GM19372 (cell line): ENCODE measurements at regions not wholly inside any gene's neighbourhood (a gene's known extent, or its start where the extent isn't known, plus 50 kb on each side); places are given as distances from the start of the nearest gene placed in this dataset.

ENCODE experiments used
- ATAC-seq: cut with Tn5 transposase; IDR thresholded peaks from one replicate; pipeline ENCODE4 v1.9.1; 2021; ENCODE audit warnings: mild to moderate bottlenecking, low read depth, moderate library complexity; ENCODE audit not compliant: unreplicated experiment

- ATAC-seq, result no peak
These were observed 233.3 kb upstream of the EGLN3 start for GRCh38 chr14:34184126-34184525.

GRCh38 chr14:34183478-34183877 is 232.6 kb upstream of the EGLN3 start:
- no peak for ATAC-seq

GRCh38 chr14:34181338-34181737 is 230.5 kb upstream of the EGLN3 start:
- no peak for ATAC-seq

- ATAC-seq, result no peak
These were observed 230.0 kb upstream of the EGLN3 start for GRCh38 chr14:34180869-34181268.

GRCh38 chr14:34180434-34180833 is 229.6 kb upstream of the EGLN3 start:
- ATAC-seq, result no peak

GRCh38 chr14:34179727-34180126 is 228.9 kb upstream of the EGLN3 start:
- ATAC-seq, result no peak

- ATAC-seq, result no peak
These were observed 226.6 kb upstream of the EGLN3 start for GRCh38 chr14:34177466-34177865.

GRCh38 chr14:34175574-34175973 is 224.7 kb upstream of the EGLN3 start:
- ATAC-seq, result no peak

GRCh38 chr14:34174973-34175372 is 224.1 kb upstream of the EGLN3 start:
- ATAC-seq, result no peak

- no peak for ATAC-seq
These were observed 223.0 kb upstream of the EGLN3 start for GRCh38 chr14:34173916-34174315.

- no peak for ATAC-seq
These were observed 221.9 kb upstream of the EGLN3 start for GRCh38 chr14:34172550-34173368.

GRCh38 chr14:34172173-34172451 is 221.2 kb upstream of the EGLN3 start:
- ATAC-seq, result no peak

- ATAC-seq, result no peak
These were observed 220.7 kb upstream of the EGLN3 start for GRCh38 chr14:34171431-34172172.

GRCh38 chr14:34170882-34171281 is 220.0 kb upstream of the EGLN3 start:
- ATAC-seq, result no peak

GRCh38 chr14:34169561-34169960 is 218.7 kb upstream of the EGLN3 start:
- no peak for ATAC-seq

- no peak for ATAC-seq
These were observed 217.8 kb upstream of the EGLN3 start for GRCh38 chr14:34168656-34169055.

- no peak for ATAC-seq
These were observed 215.0 kb upstream of the EGLN3 start for GRCh38 chr14:34165847-34166350.

- no peak for ATAC-seq
These were observed 213.4 kb upstream of the EGLN3 start for GRCh38 chr14:34164162-34164864.

- ATAC-seq, result no peak
These were observed 210.6 kb upstream of the EGLN3 start for GRCh38 chr14:34161351-34162082.

GRCh38 chr14:34160619-34161018 is 209.7 kb upstream of the EGLN3 start:
- no peak for ATAC-seq

- no peak for ATAC-seq
These were observed 206.8 kb upstream of the EGLN3 start for GRCh38 chr14:34157651-34158050.
